ENCODE measurements at regions not wholly inside any gene's neighbourhood (a gene's known extent, or its start where the extent isn't known, plus 50 kb on each side); places are given as distances from the start of the nearest gene placed in this dataset.

GRCh38 chr17:53483704-53484103, 339.0 kb upstream of the KIF2B start:
- ChIA-PET POLR2A (no interaction called here), CTCF (interaction anchor here (0.7 kb wide), 1 partner anchor 627 kb away, joined by 3 read pairs; no protein-coding TSS in a partner anchor)
- no peak for DNase-seq
- intact Hi-C loops (cut with micrococcal nuclease; ENCODE audit: unreplicated experiment), result no loop called here
- no peaks in the 10 kb centered on the region for H3K4me1 Mint-ChIP-seq (ENCODE audit: low read depth, unreplicated experiment)
- BruUV-seq (replicated peaks), result no TSS peak
- TF ChIP-seq CTCF (IDR thresholded peaks at IDR 0.05; ENCODE audit: insufficient read depth in 1 of 2, low read depth in 1 of 2, low read length in 1 of 2, severe bottlenecking in 1 of 2, unreplicated experiment in 1 of 2), result no peak
- no peaks in the 10 kb centered on the region for H3K4me1 ChIP-seq
- H3K9me3 ChIP-seq, result no peaks in the 10 kb centered on the region
- peaks cover 19% of the 10 kb centered on the region for H3K9me3 Mint-ChIP-seq (ENCODE audit: unreplicated experiment)
- no peaks in the 10 kb centered on the region for H3K36me3 ChIP-seq (ENCODE audit: control insufficient read depth, insufficient read depth, low read length)
- H3K27me3 Mint-ChIP-seq (ENCODE audit: insufficient read depth, unreplicated experiment), result no peaks in the 10 kb centered on the region
- H3K27ac Mint-ChIP-seq (ENCODE audit: unreplicated experiment), result no peak overlapping the region
- H3K4me3 ChIP-seq (ENCODE audit: low read depth, low read length), result no peak overlapping the region
- no peaks in the 10 kb centered on the region for H3K27me3 ChIP-seq (replicated peaks; ENCODE audit: control insufficient read depth, insufficient read depth, low read length)
- H3K36me3 Mint-ChIP-seq (ENCODE audit: insufficient read depth, unreplicated experiment), result no peaks in the 10 kb centered on the region
- H3K4me3 Mint-ChIP-seq (ENCODE audit: unreplicated experiment), result no peak overlapping the region

GRCh38 chr17:53475002-53475401, 347.7 kb upstream of the KIF2B start:
- Histone ChIP-seq H3K4me1 (peaks cover 8% of the 10 kb centered on the region; the same call in 1 of the 2 replicates), H3K36me3 (ENCODE audit: control insufficient read depth, insufficient read depth, low read length) (no peaks in the 10 kb centered on the region), H3K27me3 (replicated peaks; ENCODE audit: control insufficient read depth, insufficient read depth, low read length) (no peaks in the 10 kb centered on the region), H3K9me3 (no peaks in the 10 kb centered on the region), H3K4me3 (ENCODE audit: low read depth, low read length) (no peak overlapping the region)
- POLR2A ChIA-PET, result no interaction called here
- Mint-ChIP-seq H3K9me3 (ENCODE audit: unreplicated experiment) (peaks cover 4% of the 10 kb centered on the region), H3K4me1 (ENCODE audit: low read depth, unreplicated experiment) (no peaks in the 10 kb centered on the region), H3K4me3 (ENCODE audit: unreplicated experiment) (no peak overlapping the region), H3K27me3 (ENCODE audit: insufficient read depth, unreplicated experiment) (no peaks in the 10 kb centered on the region), H3K27ac (ENCODE audit: unreplicated experiment) (no peak overlapping the region), H3K36me3 (ENCODE audit: insufficient read depth, unreplicated experiment) (no peaks in the 10 kb centered on the region)
- no peak for DNase-seq
- BruUV-seq (replicated peaks), result no TSS peak
- intact Hi-C loops (cut with micrococcal nuclease; ENCODE audit: unreplicated experiment), result no loop called here
- TF ChIP-seq CTCF (IDR thresholded peaks at IDR 0.05; ENCODE audit: insufficient read depth in 1 of 2, low read depth in 1 of 2, low read length in 1 of 2, severe bottlenecking in 1 of 2, unreplicated experiment in 1 of 2), result no peak
- CTCF ChIA-PET, result no interaction called here

- intact Hi-C loops (cut with micrococcal nuclease; ENCODE audit: unreplicated experiment), result no loop called here
- DNase-seq, result no peak
- ChIA-PET CTCF (no interaction called here), POLR2A (no interaction called here)
- no peaks in the 10 kb centered on the region for H3K27me3 ChIP-seq (replicated peaks; ENCODE audit: control insufficient read depth, insufficient read depth, low read length)
- peaks cover 8% of the 10 kb centered on the region; the same call in 1 of the 2 replicates for H3K4me1 ChIP-seq
- TF ChIP-seq CTCF (IDR thresholded peaks at IDR 0.05; ENCODE audit: insufficient read depth in 1 of 2, low read depth in 1 of 2, low read length in 1 of 2, severe bottlenecking in 1 of 2, unreplicated experiment in 1 of 2), result no peak
- Mint-ChIP-seq H3K27ac (ENCODE audit: unreplicated experiment) (no peak overlapping the region), H3K36me3 (ENCODE audit: insufficient read depth, unreplicated experiment) (no peaks in the 10 kb centered on the region), H3K4me1 (ENCODE audit: low read depth, unreplicated experiment) (no peaks in the 10 kb centered on the region), H3K4me3 (ENCODE audit: unreplicated experiment) (no peak overlapping the region), H3K27me3 (ENCODE audit: insufficient read depth, unreplicated experiment) (no peaks in the 10 kb centered on the region), H3K9me3 (ENCODE audit: unreplicated experiment) (peaks cover 17% of the 10 kb centered on the region)
- H3K36me3 ChIP-seq (ENCODE audit: control insufficient read depth, insufficient read depth, low read length), result no peaks in the 10 kb centered on the region
- no TSS peak for BruUV-seq (replicated peaks)
- H3K9me3 ChIP-seq, result no peaks in the 10 kb centered on the region
- H3K4me3 ChIP-seq (ENCODE audit: low read depth, low read length), result no peak overlapping the region
Measured at GRCh38 chr17:53472586-53472985, 350.1 kb upstream of the KIF2B start.

Measured in Caco-2 (cell line).